LNCAP (cell line): ENCODE measurements at regions not wholly inside any gene's neighbourhood (a gene's known extent, or its start where the extent isn't known, plus 50 kb on each side); places are given as distances from the start of the nearest gene placed in this dataset.

Source experiments
- TF ChIP-seq, protein P1 (sequence below): fragments of 450-650 bp; IDR thresholded peaks from 2 replicates; pipeline ENCODE4 v1.5.1; 2017; ENCODE audit warnings: mild to moderate bottlenecking

DNA sequence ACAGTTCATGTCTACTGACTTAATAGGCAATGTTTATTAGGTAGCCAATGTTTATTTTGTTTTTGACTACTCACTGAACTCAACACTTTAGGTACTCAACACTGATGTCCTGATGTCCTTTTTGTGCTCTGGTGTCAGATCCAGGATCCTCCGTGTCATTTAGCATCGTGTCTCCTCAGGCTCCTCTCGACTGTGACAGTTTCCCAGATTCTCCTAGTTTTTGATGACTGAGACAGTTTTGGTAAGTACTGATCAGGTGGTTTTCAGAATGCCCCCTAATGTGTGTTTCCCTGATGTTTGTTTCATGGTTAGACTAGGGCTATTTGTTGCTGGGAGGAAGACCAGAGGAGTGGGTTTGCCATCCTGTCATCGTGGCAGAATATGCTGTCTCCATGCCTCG lies 719.7 kb upstream of the SOX11 start:
- TF ChIP-seq, protein P1, sequence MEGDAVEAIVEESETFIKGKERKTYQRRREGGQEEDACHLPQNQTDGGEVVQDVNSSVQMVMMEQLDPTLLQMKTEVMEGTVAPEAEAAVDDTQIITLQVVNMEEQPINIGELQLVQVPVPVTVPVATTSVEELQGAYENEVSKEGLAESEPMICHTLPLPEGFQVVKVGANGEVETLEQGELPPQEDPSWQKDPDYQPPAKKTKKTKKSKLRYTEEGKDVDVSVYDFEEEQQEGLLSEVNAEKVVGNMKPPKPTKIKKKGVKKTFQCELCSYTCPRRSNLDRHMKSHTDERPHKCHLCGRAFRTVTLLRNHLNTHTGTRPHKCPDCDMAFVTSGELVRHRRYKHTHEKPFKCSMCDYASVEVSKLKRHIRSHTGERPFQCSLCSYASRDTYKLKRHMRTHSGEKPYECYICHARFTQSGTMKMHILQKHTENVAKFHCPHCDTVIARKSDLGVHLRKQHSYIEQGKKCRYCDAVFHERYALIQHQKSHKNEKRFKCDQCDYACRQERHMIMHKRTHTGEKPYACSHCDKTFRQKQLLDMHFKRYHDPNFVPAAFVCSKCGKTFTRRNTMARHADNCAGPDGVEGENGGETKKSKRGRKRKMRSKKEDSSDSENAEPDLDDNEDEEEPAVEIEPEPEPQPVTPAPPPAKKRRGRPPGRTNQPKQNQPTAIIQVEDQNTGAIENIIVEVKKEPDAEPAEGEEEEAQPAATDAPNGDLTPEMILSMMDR, result no peak

DNA sequence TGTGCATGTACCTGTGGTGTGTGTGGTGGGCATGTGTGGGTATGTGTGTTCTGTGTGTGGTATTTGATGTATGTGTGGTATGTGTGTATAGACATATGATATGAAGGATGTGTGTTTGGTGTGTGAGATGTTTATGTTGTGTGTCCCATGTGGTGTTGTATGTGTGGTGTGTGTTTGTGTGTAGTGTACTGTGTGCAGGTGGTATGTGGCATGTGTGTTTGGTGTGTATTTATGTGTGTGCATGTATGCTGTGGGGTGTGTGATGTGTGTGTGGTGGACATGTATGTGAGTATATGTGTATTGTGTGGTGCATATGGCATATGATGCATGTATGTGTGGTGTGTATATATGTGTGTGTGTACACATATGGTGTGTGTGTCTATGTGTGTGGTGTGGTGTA lies 718.8 kb upstream of the SOX11 start:
- TF ChIP-seq, protein P1, result no peak

DNA sequence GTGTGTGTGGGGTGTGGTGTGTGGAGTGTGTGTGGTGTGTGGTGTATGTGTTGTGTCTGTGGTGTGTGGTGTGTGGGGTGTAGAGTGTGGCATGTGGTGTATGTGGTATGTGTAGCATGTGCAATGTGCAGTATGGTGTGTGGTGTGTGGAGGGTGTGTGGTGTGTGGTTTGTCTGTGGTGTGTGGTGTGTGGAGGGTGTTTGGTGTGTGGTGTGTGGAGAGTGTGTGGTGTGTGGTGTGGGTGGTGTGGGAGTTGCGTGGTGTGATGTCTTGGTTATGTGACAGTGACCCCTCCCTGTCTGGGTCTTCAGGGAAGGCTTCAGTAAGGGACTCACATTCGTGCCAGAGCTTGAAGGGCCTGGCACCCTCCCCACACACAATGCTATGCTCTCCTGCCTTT lies 718.2 kb upstream of the SOX11 start:
- TF ChIP-seq, protein P1, result no peak

DNA sequence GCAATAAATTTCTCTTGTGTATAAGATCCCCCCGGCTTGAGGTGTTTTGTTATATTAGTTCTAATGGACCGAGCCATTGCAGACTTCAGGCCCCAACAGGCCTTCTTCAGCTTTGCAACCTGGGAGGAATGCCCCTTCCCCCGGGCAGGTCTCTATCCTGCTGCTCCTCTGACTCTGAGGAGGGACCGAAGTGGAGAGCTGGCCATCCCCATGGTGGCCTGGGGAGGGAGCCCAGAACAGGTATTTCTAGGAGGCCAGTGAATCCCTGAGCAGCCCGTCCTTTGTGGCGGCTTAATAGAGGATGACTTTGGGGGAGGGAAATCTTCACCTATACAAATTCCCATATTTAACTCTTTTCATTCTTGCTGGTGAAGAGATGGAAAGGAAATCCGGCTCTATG lies 715.8 kb upstream of the SOX11 start:
- TF ChIP-seq, protein P1, result no peak

DNA sequence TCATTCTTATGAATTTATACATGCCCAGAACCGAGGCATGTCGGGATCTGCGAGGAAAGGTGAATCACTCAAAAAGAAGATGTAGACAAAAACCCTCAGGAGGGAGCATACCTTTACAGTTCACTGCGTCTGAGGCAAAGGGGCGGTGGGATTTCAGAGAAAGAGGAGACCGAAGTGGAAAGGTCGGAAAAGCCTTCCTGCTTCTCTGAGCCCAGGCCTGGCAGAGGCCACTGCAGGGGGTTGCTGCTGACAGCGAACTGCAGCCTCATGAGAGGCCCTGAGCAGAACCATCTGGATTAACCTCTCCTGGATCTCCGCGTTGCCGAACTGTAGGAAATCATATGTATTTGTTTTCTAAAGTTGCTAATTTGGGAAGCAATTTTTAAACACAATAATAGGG lies 713.1 kb upstream of the SOX11 start:
- TF ChIP-seq, protein P1, result no peak

DNA sequence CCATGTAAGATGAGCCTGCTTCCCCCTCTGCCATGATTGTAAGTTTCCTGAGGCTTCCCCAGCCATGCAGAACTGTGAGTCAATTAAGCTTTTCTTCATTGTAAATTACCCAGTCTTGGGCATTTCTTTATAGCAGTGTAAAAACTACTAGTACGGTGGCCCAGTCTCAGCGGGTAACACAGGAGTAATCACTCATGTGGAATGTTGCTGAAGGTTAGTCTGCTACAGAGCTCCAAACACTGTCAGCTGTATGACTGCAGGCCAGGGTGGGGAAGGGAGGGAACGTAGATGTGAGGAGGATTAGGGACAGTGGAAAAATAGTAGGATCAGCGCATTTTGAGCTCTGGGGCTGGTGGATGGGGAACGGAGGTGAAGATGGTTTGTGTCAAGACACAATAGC lies 711.2 kb upstream of the SOX11 start:
- TF ChIP-seq, protein P1, result no peak

DNA sequence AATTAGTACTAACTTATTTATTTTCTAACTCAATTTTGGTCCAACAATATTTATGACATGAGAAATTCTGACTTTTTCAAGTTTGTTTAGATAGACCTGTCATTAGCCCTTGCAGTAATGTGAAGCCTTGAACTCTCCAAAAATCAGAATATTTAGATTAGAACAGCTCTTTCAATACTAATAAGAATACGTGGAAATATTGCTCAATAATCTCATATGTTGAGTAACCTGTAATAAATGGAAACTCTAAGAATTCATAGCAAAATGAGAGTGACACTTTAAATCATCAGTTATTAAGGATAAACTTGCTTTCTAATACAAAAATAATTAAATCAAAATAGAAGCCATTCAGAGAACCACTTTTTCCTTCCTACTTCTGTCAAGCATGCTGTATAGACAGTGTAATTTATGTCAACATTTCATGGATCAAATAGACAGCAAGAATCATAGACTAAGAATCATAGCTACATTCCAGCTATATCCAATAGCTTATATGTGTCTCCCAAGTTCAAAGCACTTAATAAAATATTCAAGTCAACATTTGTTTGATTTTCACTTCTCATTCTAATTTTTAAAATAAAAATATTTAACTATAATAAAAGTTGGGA lies 710.3 kb upstream of the SOX11 start:
- TF ChIP-seq, protein P1, result no peak

DNA sequence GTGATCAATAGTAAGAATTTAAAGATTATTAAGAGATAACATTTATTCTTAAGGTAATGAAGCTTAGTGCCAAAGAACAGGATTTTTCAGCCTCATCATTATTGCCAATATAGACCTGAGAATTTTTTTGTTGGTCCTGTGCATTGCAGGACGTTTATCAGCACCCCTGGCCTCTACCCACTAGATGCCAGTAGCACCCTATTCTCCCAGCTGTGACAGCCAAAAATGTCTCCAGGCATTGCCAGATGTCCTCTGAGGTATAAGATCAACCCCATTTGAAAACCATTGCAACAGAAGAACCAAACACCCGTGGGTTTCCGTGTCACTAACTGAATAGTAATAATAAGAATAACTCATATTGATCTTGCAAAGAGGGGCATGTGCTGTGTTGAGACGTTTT lies 700.0 kb upstream of the SOX11 start:
- TF ChIP-seq, protein P1, result peak; percentile 46
